Peyer's patch (tissue), 4 donors: ENCODE measurements at regions not wholly inside any gene's neighbourhood (a gene's known extent, or its start where the extent isn't known, plus 50 kb on each side); places are given as distances from the start of the nearest gene placed in this dataset.

Experiments used
- DNase-seq, 3 donors: peaks; one replicate each; pipeline ENCODE4 v3.0.0-alpha.2; 2017 to 2019
- H3K27ac ChIP-seq, 4 donors: fragments of 200-600 bp; sonication (generic); one replicate each; pipeline ENCODE4 v1.5.1; 2016 to 2019
- H3K27me3 ChIP-seq, 2 donors: fragments of 200-600 bp; sonication (generic); one replicate each; pipeline ENCODE4 v1.5.1; 2019
- H3K36me3 ChIP-seq, 3 donors: fragments of 200-600 bp; sonication (generic); one replicate each; pipeline ENCODE4 v1.5.1; 2016 to 2019
- H3K4me1 ChIP-seq, 4 donors: fragments of 200-600 bp; sonication (generic); one replicate each; pipeline ENCODE4 v1.5.1; 2016 to 2019
- H3K4me3 ChIP-seq, 4 donors: fragments of 200-600 bp; sonication (generic); 1 replicate in 3 of 4; 2 replicates in 1 of 4; pipeline ENCODE4 v1.5.1; 2016 to 2019; ENCODE audit warnings: mild to moderate bottlenecking in 1 of 4
- H3K9me3 ChIP-seq, 4 donors: fragments of 200-600 bp; sonication (generic); one replicate each; pipeline ENCODE4 v1.5.1; 2016 to 2019; ENCODE audit warnings: mild to moderate bottlenecking in 1 of 4
- POLR2A ChIP-seq, 2 donors: fragments of 450-650 bp; IDR thresholded peaks; one replicate each; pipeline ENCODE4 v1.5.1; 2017; ENCODE audit warnings: antibody characterized with exemption in 2 of 2, mild to moderate bottlenecking in 2 of 2, moderate library complexity in 2 of 2
- TF ChIP-seq, protein P1 (sequence below), 6 experiments: fragments of 450-650 bp in 4 of 6; fragments of 200-600 bp in 2 of 6; sonication (generic) in 1 of 6; IDR thresholded peaks; one replicate each; pipeline ENCODE4 v1.5.1; 2017 to 2019; ENCODE audit warnings: antibody characterized with exemption in 6 of 6, mild to moderate bottlenecking in 3 of 6, moderate library complexity in 1 of 6

DNA sequence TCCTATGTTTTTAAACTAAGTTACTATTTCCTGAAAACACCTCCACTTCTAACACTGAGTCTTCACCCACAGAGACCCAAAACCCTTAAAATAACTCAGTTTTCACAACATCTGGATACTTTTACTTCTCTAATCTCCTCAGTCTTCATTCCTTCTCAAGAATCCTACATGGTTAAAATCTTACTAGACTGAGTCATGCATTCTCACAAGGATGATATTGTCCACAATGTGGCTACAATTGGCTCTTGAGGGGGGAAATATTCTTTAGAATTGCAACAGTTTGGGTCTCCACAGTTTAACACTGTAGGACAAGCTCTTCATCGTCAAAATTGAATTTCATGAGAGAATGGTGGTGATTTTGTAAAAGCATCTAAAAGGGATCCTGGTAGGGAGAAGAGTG lies 397.1 kb downstream of the SLITRK5 start:
- TF ChIP-seq, protein P1, sequence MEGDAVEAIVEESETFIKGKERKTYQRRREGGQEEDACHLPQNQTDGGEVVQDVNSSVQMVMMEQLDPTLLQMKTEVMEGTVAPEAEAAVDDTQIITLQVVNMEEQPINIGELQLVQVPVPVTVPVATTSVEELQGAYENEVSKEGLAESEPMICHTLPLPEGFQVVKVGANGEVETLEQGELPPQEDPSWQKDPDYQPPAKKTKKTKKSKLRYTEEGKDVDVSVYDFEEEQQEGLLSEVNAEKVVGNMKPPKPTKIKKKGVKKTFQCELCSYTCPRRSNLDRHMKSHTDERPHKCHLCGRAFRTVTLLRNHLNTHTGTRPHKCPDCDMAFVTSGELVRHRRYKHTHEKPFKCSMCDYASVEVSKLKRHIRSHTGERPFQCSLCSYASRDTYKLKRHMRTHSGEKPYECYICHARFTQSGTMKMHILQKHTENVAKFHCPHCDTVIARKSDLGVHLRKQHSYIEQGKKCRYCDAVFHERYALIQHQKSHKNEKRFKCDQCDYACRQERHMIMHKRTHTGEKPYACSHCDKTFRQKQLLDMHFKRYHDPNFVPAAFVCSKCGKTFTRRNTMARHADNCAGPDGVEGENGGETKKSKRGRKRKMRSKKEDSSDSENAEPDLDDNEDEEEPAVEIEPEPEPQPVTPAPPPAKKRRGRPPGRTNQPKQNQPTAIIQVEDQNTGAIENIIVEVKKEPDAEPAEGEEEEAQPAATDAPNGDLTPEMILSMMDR (IDR thresholded peaks at IDR 0.05), result no peak
- no peak for TF ChIP-seq POLR2A (IDR thresholded peaks at IDR 0.05)
- Histone ChIP-seq H3K4me3 (no peak overlapping the region), H3K4me1 (no peaks in the 10 kb centered on the region), H3K9me3 (no peaks in the 10 kb centered on the region), H3K36me3 (no peaks in the 10 kb centered on the region), H3K27me3 (no peaks in the 10 kb centered on the region), H3K27ac (no peak overlapping the region)
- no peak for DNase-seq

DNA sequence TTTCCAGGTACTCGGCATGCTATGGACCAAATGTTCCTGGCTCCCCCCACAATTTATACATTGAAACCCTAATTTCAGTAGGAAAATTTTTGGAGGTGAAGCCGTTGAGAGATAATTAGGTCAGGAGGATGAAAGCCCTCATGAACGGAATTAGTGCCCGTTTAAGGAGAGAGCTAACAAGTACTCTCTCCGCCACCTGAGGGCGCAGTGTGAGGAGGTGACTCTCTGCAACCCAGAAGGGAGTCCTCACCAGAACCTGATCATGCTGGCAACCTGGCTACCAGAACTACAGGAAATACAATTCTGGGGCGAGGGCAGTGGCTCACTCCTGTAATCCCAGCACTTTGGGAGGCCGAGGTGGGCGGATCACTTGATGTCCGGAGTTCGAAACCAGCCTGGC lies 397.8 kb downstream of the SLITRK5 start:
- no peak overlapping the region for H3K4me3 ChIP-seq
- no peaks in the 10 kb centered on the region for H3K9me3 ChIP-seq
- no peaks in the 10 kb centered on the region for H3K27me3 ChIP-seq
- H3K27ac ChIP-seq, result no peak overlapping the region
- H3K36me3 ChIP-seq, result no peaks in the 10 kb centered on the region
- DNase-seq, result no peak
- H3K4me1 ChIP-seq, result no peaks in the 10 kb centered on the region
- TF ChIP-seq, protein P1 (IDR thresholded peaks at IDR 0.05), result no peak
- no peak for TF ChIP-seq POLR2A (IDR thresholded peaks at IDR 0.05)

DNA sequence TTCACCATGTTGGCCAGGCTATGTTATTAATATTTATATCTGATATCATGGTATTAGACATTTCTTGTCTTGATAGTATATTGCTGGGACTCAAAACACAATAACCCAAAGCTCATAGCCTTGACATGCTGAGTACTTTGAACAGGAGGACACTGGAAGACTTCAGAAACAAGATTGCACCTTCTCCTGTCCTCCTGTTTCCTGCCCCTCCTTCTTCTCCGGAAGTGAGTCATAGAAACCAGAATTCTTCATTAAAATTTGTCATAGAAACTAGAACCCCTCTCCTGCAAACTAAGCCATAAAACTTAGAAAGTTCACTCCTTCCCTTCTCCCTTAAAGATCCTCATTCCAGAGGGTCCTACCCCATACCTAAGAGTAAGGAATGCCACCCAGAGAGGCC lies 400.2 kb downstream of the SLITRK5 start:
- Histone ChIP-seq H3K27ac (no peak overlapping the region), H3K4me3 (no peak overlapping the region), H3K27me3 (no peaks in the 10 kb centered on the region), H3K9me3 (no peaks in the 10 kb centered on the region), H3K36me3 (no peaks in the 10 kb centered on the region), H3K4me1 (no peaks in the 10 kb centered on the region)
- no peak for DNase-seq
- TF ChIP-seq POLR2A (IDR thresholded peaks at IDR 0.05), result no peak
- TF ChIP-seq, protein P1 (IDR thresholded peaks at IDR 0.05), result no peak

DNA sequence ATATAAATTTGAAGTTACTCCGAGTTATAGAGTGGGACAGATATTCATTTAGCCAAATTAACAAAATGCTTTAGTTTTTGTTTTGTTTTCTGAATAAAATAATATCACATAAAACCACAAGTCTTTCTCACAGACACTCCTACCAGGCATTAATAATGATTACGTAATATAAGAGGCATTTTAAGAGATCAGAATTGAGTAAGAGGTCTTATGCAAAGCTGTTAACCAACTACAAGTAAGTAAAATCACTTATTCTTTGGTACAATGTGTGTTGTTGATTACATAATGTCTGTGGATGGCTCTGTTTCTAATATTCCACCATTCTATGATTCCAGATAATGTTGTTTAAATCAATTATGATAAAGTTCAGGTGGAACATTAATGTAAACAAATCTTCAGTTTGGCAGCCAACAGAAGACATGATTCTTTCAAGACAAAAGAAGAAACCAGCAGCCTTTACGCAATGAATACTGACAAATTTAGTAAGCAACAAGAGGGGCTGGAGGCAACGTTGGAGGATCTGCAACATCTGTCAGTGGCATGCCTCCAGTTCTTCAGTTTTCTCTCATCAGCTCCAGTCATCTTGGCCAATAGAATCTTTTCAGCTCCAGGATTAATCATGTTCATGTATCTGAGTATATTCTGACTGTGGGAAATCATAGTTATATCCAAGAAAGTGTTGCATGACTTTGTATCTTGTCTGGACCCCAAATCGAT lies 403.8 kb downstream of the SLITRK5 start:
- H3K36me3 ChIP-seq, result no peaks in the 10 kb centered on the region
- TF ChIP-seq, protein P1 (IDR thresholded peaks at IDR 0.05), result no peak
- TF ChIP-seq POLR2A (IDR thresholded peaks at IDR 0.05), result no peak
- no peak for DNase-seq
- no peak overlapping the region for H3K27ac ChIP-seq
- H3K27me3 ChIP-seq, result no peaks in the 10 kb centered on the region
- no peak overlapping the region for H3K4me3 ChIP-seq
- no peaks in the 10 kb centered on the region for H3K4me1 ChIP-seq
- no peaks in the 10 kb centered on the region for H3K9me3 ChIP-seq

DNA sequence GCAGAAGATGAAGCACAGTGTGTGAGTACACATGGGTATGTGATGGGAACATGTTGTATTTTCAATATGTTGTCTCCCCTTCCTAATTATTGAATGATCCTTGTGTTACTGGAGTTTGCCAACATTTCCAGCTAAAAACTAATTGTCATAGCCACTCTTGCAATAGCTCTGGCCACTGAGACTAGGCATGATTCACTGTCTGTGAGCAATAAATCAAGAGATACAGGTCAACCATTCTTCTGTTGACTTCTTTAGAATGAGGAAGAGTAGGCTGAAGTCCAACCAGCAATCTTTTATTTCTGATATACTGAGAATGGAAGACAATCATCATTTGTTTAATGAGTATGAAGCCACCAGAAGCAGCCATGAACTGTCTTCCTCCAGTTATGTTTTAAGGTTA lies 413.9 kb downstream of the SLITRK5 start:
- TF ChIP-seq, protein P1 (IDR thresholded peaks at IDR 0.05), result no peak
- TF ChIP-seq POLR2A (IDR thresholded peaks at IDR 0.05), result no peak
- no peak for DNase-seq
- Histone ChIP-seq H3K4me1 (no peaks in the 10 kb centered on the region), H3K27ac (no peak overlapping the region), H3K9me3 (no peaks in the 10 kb centered on the region), H3K4me3 (no peak overlapping the region), H3K27me3 (no peaks in the 10 kb centered on the region), H3K36me3 (no peaks in the 10 kb centered on the region)

DNA sequence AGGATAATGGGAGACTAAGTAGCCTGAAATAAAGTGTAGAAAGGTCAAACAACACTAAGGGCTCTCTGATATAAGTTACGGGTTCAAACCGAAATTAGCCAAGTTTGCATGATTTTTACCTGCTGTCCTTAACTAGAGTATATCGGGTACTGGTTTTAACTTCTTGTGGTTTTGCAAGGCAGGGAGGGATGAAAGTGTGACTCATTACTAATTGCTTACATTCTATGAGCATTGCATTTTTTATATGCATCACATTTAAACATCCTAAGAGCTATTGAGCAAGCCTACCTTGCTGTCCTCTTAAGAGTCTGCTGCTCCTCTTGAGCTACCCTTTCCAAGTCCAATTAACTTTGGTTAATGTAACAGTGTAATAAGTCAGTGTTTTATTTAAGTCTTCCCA lies 415.4 kb downstream of the SLITRK5 start:
- no peak overlapping the region for H3K4me3 ChIP-seq
- H3K9me3 ChIP-seq, result no peaks in the 10 kb centered on the region
- DNase-seq, result no peak
- no peak overlapping the region for H3K27ac ChIP-seq
- no peaks in the 10 kb centered on the region for H3K36me3 ChIP-seq
- H3K27me3 ChIP-seq, result no peaks in the 10 kb centered on the region
- no peaks in the 10 kb centered on the region for H3K4me1 ChIP-seq
- TF ChIP-seq POLR2A (IDR thresholded peaks at IDR 0.05), result no peak
- TF ChIP-seq, protein P1 (IDR thresholded peaks at IDR 0.05), result no peak
